Esophagus squamous epithelium (tissue), 4 donors: ENCODE measurements at regions not wholly inside any gene's neighbourhood (a gene's known extent, or its start where the extent isn't known, plus 50 kb on each side); places are given as distances from the start of the nearest gene placed in this dataset.

Experiments
- CTCF ChIP-seq, 6 experiments: fragments of 450-650 bp in 4 of 6; fragments of 200-600 bp in 2 of 6; sonication (generic) in 2 of 6; IDR thresholded peaks; one replicate each; pipeline ENCODE4 v1.5.1; 2016 to 2019; ENCODE audit warnings: antibody characterized with exemption in 6 of 6, mild to moderate bottlenecking in 4 of 6, moderate library complexity in 4 of 6
- POLR2A ChIP-seq, 4 donors: fragments of 450-650 bp; IDR thresholded peaks; one replicate each; pipeline ENCODE4 v1.6.1; 2017; ENCODE audit warnings: antibody characterized with exemption in 4 of 4, mild to moderate bottlenecking in 4 of 4, moderate library complexity in 3 of 4

GRCh38 chr5:30846171-30846570, 347.3 kb upstream of the CDH6 start:
- no peak for TF ChIP-seq CTCF (IDR thresholded peaks at IDR 0.05)
- no peak for TF ChIP-seq POLR2A (IDR thresholded peaks at IDR 0.05)
